Liver (tissue), 3 donors: ENCODE measurements at regions not wholly inside any gene's neighbourhood (a gene's known extent, or its start where the extent isn't known, plus 50 kb on each side); places are given as distances from the start of the nearest gene placed in this dataset.

Source experiments
- ATF3 ChIP-seq: IDR thresholded peaks from 2 replicates; pipeline ENCODE4 v1.6.1; 2016; ENCODE audit warnings: antibody characterized with exemption
- CTCF ChIP-seq: fragments of 150-350 bp; IDR thresholded peaks from 2 replicates; pipeline ENCODE4 v1.5.1; 2017; ENCODE audit warnings: improper control_type of control experiment, low read depth, low read length; ENCODE audit not compliant: missing input control
- EGR1 ChIP-seq, 2 donors: IDR thresholded peaks; 2 replicates each; pipeline ENCODE4 v1.6.1; 2016 to 2018; ENCODE audit warnings: antibody characterized with exemption in 2 of 2, low read depth in 2 of 2
- FOXA2 ChIP-seq: IDR thresholded peaks from 2 replicates; pipeline ENCODE4 v1.6.1; 2016; ENCODE audit warnings: antibody characterized with exemption
- GABPA ChIP-seq, 2 donors: IDR thresholded peaks in 1 of 2; conservative IDR thresholded peaks in 1 of 2; 2 replicates each; pipeline ENCODE4 v1.6.1; 2016; ENCODE audit warnings: antibody characterized with exemption in 2 of 2, mild to moderate bottlenecking in 1 of 2, moderate library complexity in 1 of 2
- JUND ChIP-seq, 2 donors: IDR thresholded peaks; 2 replicates each; pipeline ENCODE4 v1.6.1; 2016; ENCODE audit warnings: antibody characterized with exemption in 2 of 2
- MAX ChIP-seq: IDR thresholded peaks from 2 replicates; pipeline ENCODE4 v1.6.1; 2016; ENCODE audit warnings: antibody characterized with exemption
- NR2F2 ChIP-seq: IDR thresholded peaks from 2 replicates; pipeline ENCODE4 v1.6.1; 2016; ENCODE audit warnings: antibody characterized with exemption
- RAD21 ChIP-seq, 2 donors: IDR thresholded peaks; 2 replicates each; pipeline ENCODE4 v1.6.1; 2016; ENCODE audit warnings: antibody characterized with exemption in 2 of 2, mild to moderate bottlenecking in 2 of 2
- REST ChIP-seq: IDR thresholded peaks from 2 replicates; pipeline ENCODE4 v1.6.1; 2016; ENCODE audit warnings: antibody characterized with exemption, mild to moderate bottlenecking
- SP1 ChIP-seq: IDR thresholded peaks from 2 replicates; pipeline ENCODE4 v1.6.1; 2018; ENCODE audit warnings: antibody characterized with exemption, mild to moderate bottlenecking
- TAF1 ChIP-seq: conservative IDR thresholded peaks from 2 replicates; pipeline ENCODE4 v1.6.1; 2016; ENCODE audit warnings: antibody characterized with exemption, mild to moderate bottlenecking
- YY1 ChIP-seq: IDR thresholded peaks from 2 replicates; pipeline ENCODE4 v1.6.1; 2016; ENCODE audit warnings: antibody characterized with exemption, mild to moderate bottlenecking
- ZBTB33 ChIP-seq: IDR thresholded peaks from 2 replicates; pipeline ENCODE4 v1.6.1; 2016; ENCODE audit warnings: antibody characterized with exemption
- donor health status: healthy.
- donor health status: healthy.

GRCh38 chr5:30878296-30878695 lies 315.2 kb upstream of the CDH6 start:
- TF ChIP-seq CTCF = no peak
- no peak for TF ChIP-seq REST
- no peak for TF ChIP-seq RAD21 (IDR thresholded peaks at IDR 0.05)
- no peak for TF ChIP-seq FOXA2
- no peak for TF ChIP-seq YY1
- TF ChIP-seq ATF3 = no peak
- TF ChIP-seq TAF1 = no peak
- no peak for TF ChIP-seq EGR1 (IDR thresholded peaks at IDR 0.05; ENCODE audit: low read depth in 2 of 2)
- TF ChIP-seq NR2F2 = no peak
- no peak for TF ChIP-seq JUND (IDR thresholded peaks at IDR 0.05)
- TF ChIP-seq SP1 = no peak
- TF ChIP-seq ZBTB33 = no peak
- no peak for TF ChIP-seq MAX
- no peak for TF ChIP-seq GABPA (IDR thresholded peaks at IDR 0.05 in 1 of 2, conservative IDR thresholded peaks at IDR 0.05 in 1 of 2)
